Epidermal melanocyte (primary cell): ENCODE measurements at regions not wholly inside any gene's neighbourhood (a gene's known extent, or its start where the extent isn't known, plus 50 kb on each side); places are given as distances from the start of the nearest gene placed in this dataset.

Source experiments
- DNase-seq: peaks from one replicate; pipeline ENCODE4 v3.0.0; 2011; ENCODE audit warnings: low spot score; ENCODE audit not compliant: insufficient read length

- no peak for DNase-seq
These were observed 82.6 kb upstream of the DHX15 start for GRCh38 chr4:24666816-24667477.

GRCh38 chr4:24668956-24669355 is 84.6 kb upstream of the DHX15 start:
- no peak for DNase-seq

DNA sequence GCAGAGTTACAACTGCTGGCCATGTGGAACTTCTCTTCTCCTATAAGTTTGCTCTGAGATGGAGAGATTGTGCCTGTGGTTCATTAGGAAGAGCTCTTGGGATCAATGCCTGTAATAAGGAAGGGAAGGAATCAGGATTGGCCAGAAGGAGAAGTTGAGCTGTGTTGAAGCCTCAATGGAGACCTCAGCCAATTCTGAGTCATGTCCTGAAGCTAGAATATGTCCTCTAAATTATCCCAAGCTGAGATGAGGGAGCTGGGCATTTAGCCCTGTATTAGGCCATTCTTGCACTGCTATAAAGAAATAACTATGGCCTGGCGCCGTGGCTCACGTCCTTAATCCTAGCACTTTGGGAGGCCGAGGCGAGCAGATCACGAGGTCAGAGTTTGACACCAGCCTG is 85.4 kb upstream of the DHX15 start:
- no peak for DNase-seq

GRCh38 chr4:24671849-24672248 is 87.5 kb upstream of the DHX15 start:
- no peak for DNase-seq

- no peak for DNase-seq
These were observed 88.5 kb upstream of the DHX15 start for GRCh38 chr4:24672880-24673279.

GRCh38 chr4:24674279-24674678 is 89.9 kb upstream of the DHX15 start:
- no peak for DNase-seq

GRCh38 chr4:24675721-24676389 is 91.5 kb upstream of the DHX15 start:
- DNase-seq = no peak

GRCh38 chr4:24677909-24678308 is 93.6 kb upstream of the DHX15 start:
- no peak for DNase-seq

GRCh38 chr4:24680746-24681448 is 96.5 kb upstream of the DHX15 start:
- DNase-seq = no peak

DNA sequence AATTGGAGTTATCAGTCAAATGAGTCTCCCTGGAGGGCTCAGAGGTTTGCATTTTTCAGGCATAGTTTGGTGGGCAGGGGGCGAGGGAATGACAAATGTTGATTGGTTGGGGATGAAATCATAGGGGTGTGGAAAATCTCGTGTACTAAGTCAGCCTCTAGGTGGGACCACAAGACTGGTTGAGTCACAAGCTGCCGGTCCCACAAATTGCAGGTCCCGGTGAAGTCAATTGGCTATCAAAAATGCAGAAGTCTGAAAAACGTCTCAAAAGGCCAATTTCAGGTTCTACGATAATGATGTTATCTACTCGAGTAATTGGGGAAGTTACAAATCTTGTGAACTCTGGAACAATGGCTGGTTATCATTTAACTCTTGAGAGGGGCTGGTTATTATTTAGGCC is 98.8 kb upstream of the DHX15 start:
- DNase-seq = no peak

DNA sequence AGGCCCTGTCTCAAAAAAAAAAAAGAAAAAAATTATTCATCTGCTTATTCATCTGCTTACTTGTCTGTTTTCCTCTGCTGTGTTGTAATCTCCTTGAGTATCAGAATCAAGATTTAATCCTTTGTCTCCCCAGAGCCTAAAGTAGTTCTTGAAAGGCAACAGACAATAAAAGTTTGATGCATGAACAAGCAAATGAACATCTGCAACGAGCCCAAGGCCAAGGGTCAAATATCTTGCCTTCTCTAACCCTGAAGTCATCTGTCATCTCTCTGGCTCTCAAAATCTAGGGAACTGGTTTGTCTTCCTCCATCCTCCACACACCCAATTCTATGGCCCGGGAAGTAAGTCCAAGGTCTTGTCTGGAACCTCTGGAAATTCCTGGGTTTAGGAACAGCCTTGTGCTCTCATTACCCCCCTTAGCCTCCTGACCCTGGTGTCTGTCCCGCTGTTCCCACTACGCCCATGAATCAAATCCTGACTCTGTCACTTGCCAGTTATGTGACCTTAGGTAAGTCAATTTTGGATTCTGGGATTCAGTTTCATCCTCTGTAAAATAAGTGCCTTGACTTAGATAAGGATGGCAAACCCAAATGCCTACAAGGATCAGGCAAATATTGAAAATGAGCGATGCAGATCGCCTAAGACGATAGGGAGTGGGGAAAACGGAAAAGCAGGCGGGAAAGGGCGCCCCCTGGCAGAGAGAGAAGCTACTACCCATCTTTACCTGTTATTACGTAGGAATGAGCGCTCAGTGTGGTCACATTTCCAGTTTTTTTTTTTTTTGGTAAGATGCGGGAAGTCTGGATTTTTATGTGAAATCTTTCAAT is 102.7 kb upstream of the DHX15 start:
- no peak for DNase-seq

GRCh38 chr4:24688453-24688852 is 104.1 kb upstream of the DHX15 start:
- no peak for DNase-seq

- DNase-seq = no peak
These were observed 104.9 kb upstream of the DHX15 start for GRCh38 chr4:24689212-24689611.

DNA sequence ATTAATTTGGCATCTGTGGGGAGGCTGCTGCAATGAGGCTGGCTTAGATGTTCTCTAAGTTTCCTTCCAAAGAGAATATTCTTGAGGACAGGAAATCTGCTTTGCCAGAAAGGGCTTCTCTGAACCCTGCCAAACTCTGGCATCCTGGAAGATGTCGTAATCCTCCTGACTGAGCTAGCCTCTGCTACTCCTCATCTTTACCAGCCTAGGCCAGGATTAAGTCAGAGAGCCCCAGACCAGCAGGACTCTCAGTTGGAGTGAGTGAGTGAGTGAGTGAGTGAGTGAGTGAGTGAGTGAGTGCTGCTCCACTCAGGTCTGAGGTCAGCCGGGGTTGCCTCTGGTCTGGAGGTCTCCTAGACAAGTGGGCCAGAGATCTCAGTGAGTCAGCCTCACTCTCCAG is 104.9 kb upstream of the SOD3 start:
- DNase-seq = no peak

DNA sequence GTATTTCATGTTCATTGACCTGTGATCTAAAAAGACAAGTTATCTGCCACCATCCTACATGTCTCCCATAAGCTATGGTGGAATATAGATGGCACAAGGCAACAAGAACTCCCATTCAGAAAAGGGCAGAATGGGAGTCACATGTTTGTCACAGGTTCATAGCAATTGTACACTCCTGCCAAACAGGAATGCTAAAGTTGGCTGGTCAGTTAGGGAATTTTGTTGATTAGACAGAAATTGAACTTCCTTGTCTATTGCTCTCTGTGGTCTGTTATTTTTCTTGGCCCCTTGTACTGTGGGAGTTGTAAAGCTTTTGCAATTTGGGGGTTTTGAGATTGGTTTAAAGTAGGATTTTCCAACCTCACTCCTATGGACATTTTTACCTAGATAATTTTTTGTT is 101.7 kb upstream of the SOD3 start:
- DNase-seq = no peak

GRCh38 chr4:24700118-24700517 is 95.3 kb upstream of the SOD3 start:
- DNase-seq = no peak

- no peak for DNase-seq
These were observed 93.7 kb upstream of the SOD3 start for GRCh38 chr4:24701683-24702082.

DNA sequence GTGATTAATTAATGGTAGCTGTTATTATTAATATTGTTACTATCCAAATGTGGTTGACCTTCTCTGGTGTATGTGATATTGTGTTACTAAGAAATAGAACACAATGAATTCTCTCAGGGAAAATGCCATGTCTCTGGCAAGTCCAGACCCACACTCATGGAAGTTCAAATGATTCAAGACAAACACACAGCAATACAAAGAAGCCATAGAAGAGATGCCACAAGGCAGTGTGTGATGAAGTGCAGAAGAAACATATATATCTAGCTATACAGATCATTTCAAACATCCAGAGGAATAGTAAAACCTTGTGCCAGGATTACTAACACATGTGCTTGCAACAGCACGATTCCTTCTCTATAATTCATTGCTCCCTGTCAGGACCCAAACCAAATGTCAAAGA is 93.1 kb upstream of the SOD3 start:
- no peak for DNase-seq

DNA sequence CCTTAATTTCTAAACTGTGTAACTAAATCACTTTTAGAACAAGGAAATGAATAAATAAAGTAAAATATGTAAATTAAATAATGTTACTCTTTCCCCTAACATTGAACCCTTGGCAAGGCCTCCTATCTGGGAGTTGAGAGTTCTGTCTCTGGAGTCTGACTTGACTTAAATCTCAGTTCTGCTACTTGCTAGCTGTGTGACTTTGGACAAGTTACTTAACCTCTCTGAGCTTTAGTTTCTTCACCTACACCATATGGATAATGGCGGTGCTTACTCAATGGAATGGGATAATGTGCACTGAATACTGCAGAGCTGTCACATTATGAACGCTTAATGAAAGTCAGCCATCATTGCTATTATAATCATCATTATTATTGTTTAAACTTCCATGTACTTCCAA is 92.1 kb upstream of the SOD3 start:
- DNase-seq = no peak

DNA sequence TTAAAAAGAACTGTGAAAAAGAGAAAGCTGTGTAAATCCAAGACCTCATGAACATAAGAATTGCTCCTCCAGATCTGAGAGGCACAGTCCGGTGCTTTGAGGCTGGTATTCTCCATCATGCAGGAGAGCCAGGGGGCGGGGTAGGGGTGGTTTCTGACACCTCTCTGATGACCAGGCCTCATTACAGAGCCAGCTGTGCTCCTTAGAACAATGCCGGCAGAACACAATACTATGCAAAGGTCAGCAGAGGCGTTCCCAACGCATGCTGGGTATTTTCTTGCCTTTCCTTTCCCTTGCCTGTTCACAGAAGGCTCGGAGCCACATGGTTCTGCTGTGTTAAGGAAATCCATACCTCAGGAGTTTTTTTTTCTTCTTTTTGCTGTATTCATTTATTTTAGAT is 91.2 kb upstream of the SOD3 start:
- no peak for DNase-seq

- no peak for DNase-seq
These were observed 90.2 kb upstream of the SOD3 start for GRCh38 chr4:24705016-24705753.
